HEK293 (cell line): ENCODE measurements at regions not wholly inside any gene's neighbourhood (a gene's known extent, or its start where the extent isn't known, plus 50 kb on each side); places are given as distances from the start of the nearest gene placed in this dataset.

Source experiments
- CTCF ChIA-PET: fragments of 350-600 bp; formaldehyde crosslinking; extraction: SDS; loops from one replicate; lab custom pipeline; 2021; ENCODE audit warnings: antibody characterized with exemption; lab: Yijun Ruan, JAX
- POLR2A ChIA-PET: fragments of 300-600 bp; formaldehyde crosslinking; extraction: SDS; loops from one replicate; lab custom pipeline; 2020; ENCODE audit warnings: antibody characterized with exemption, inconsistent platforms; lab: Yijun Ruan, JAX
- H3K27ac ChIP-seq: fragments of 200-500 bp; sonication (Bioruptor generic); 2 replicates; pipeline ENCODE4 v1.5.1; 2014; ENCODE audit warnings: low read depth, low read length, control low read depth, inconsistent platforms; ENCODE audit errors: extremely low read depth
- H3K36me3 ChIP-seq, 2 experiments: fragments of 200-500 bp in 1 of 2; sonication (Bioruptor generic) in 1 of 2; 1 replicate in 1 of 2; 2 replicates in 1 of 2; pipeline ENCODE4 v1.5.1; 2014 to 2017; ENCODE audit warnings: inconsistent platforms in 2 of 2, low read length in 2 of 2; ENCODE audit not compliant: control insufficient read depth in 2 of 2, insufficient read depth in 1 of 2
- H3K4me1 ChIP-seq: fragments of 200-500 bp; sonication (Bioruptor generic); 2 replicates; pipeline ENCODE4 v1.5.1; 2014; ENCODE audit warnings: mild to moderate bottlenecking, low read length, inconsistent platforms; ENCODE audit not compliant: control insufficient read depth, insufficient read depth
- H3K4me3 ChIP-seq: 2 replicates; pipeline ENCODE4 v1.5.1; 2011; ENCODE audit warnings: low read depth, mild to moderate bottlenecking, control low read depth, low read length, moderate library complexity
- H3K9me3 ChIP-seq: fragments of 200-500 bp; sonication (Bioruptor generic); 2 replicates; pipeline ENCODE4 v1.5.1; 2014; ENCODE audit warnings: low read depth, low read length, inconsistent platforms; ENCODE audit not compliant: control insufficient read depth, insufficient read depth
- HOXC10 ChIP-seq: sonication (generic); formaldehyde crosslinking; IDR thresholded peaks from 2 replicates; pipeline ENCODE4 v1.8.1; 2023; ENCODE audit warnings: mild to moderate bottlenecking, missing genetic modification reagents
- PRDM1 ChIP-seq: fragments of 450-650 bp; formaldehyde crosslinking; IDR thresholded peaks from 2 replicates; pipeline ENCODE4; 2016; ENCODE audit warnings: missing biosample characterization, missing genetic modification characterization
- WT1 ChIP-seq: fragments of 450-650 bp; formaldehyde crosslinking; IDR thresholded peaks from 2 replicates; pipeline ENCODE4 v1.5.1; 2016; ENCODE audit warnings: missing biosample characterization, missing genetic modification characterization
- YY1 ChIP-seq: fragments of 450-650 bp; formaldehyde crosslinking; IDR thresholded peaks from 2 replicates; pipeline ENCODE4 v1.5.1; 2018; ENCODE audit warnings: missing biosample characterization, missing genetic modification characterization
- ZEB2 ChIP-seq: fragments of 450-650 bp; formaldehyde crosslinking; IDR thresholded peaks from 2 replicates; pipeline ENCODE4 v1.5.1; 2016; ENCODE audit warnings: missing biosample characterization, missing genetic modification characterization
- ZFP3 ChIP-seq: fragments of 450-650 bp; formaldehyde crosslinking; IDR thresholded peaks from 2 replicates; pipeline ENCODE4 v1.5.1; 2016; ENCODE audit warnings: low read depth, missing biosample characterization, missing genetic modification characterization
- ZFP41 ChIP-seq: fragments of 450-650 bp; formaldehyde crosslinking; IDR thresholded peaks from 2 replicates; pipeline ENCODE4 v1.5.1; 2016; ENCODE audit warnings: missing biosample characterization, missing genetic modification characterization, borderline replicate concordance
- ZNF138 ChIP-seq: fragments of 450-650 bp; formaldehyde crosslinking; IDR thresholded peaks from 2 replicates; pipeline ENCODE4 v1.5.1; 2016; ENCODE audit warnings: missing biosample characterization, missing genetic modification characterization, borderline replicate concordance
- ZNF174 ChIP-seq: fragments of 450-650 bp; formaldehyde crosslinking; IDR thresholded peaks from 2 replicates; pipeline ENCODE4 v1.5.0; 2017; ENCODE audit warnings: missing biosample characterization, mild to moderate bottlenecking, missing genetic modification characterization
- ZNF19 ChIP-seq: fragments of 450-650 bp; formaldehyde crosslinking; IDR thresholded peaks from 2 replicates; pipeline ENCODE4; 2016; ENCODE audit warnings: missing biosample characterization, missing genetic modification characterization, low read depth
- ZNF223 ChIP-seq: fragments of 450-650 bp; formaldehyde crosslinking; IDR thresholded peaks from 2 replicates; pipeline ENCODE4 v1.5.1; 2016; ENCODE audit warnings: missing biosample characterization, missing genetic modification characterization
- ZNF248 ChIP-seq: fragments of 450-650 bp; formaldehyde crosslinking; IDR thresholded peaks from 2 replicates; pipeline ENCODE4 v1.5.1; 2017; ENCODE audit warnings: missing biosample characterization, missing genetic modification characterization
- ZNF366 ChIP-seq: fragments of 450-650 bp; formaldehyde crosslinking; conservative IDR thresholded peaks from 2 replicates; pipeline ENCODE4 v1.5.1; 2016; ENCODE audit warnings: missing biosample characterization, missing genetic modification characterization
- ZNF423 ChIP-seq: fragments of 450-650 bp; formaldehyde crosslinking; IDR thresholded peaks from 2 replicates; pipeline ENCODE4 v1.5.1; 2016; ENCODE audit warnings: missing biosample characterization, missing genetic modification characterization
- ZNF548 ChIP-seq: fragments of 450-650 bp; formaldehyde crosslinking; IDR thresholded peaks from 2 replicates; pipeline ENCODE4 v1.5.1; 2016; ENCODE audit warnings: missing biosample characterization, missing genetic modification characterization
- ZNF549 ChIP-seq: fragments of 450-650 bp; IDR thresholded peaks from 2 replicates; pipeline ENCODE4 v1.5.1; 2018; ENCODE audit warnings: missing biosample characterization, missing genetic modification characterization, mild to moderate bottlenecking, inconsistent platforms, moderate library complexity
- ZNF677 ChIP-seq: fragments of 450-650 bp; IDR thresholded peaks from 2 replicates; pipeline ENCODE4 v1.5.0; 2018; ENCODE audit warnings: missing biosample characterization, mild to moderate bottlenecking, missing genetic modification characterization, moderate library complexity
- ZNF777 ChIP-seq: fragments of 450-650 bp; formaldehyde crosslinking; IDR thresholded peaks from 2 replicates; pipeline ENCODE4 v1.5.1; 2017; ENCODE audit warnings: missing biosample characterization, missing genetic modification characterization, borderline replicate concordance
- ZNF830 ChIP-seq: fragments of 450-650 bp; IDR thresholded peaks from 2 replicates; pipeline ENCODE4 v1.5.0; 2018; ENCODE audit warnings: missing biosample characterization, missing genetic modification characterization, low read depth, mild to moderate bottlenecking, moderate library complexity
- TF ChIP-seq, protein P1 (sequence below): fragments of 450-650 bp; IDR thresholded peaks from 2 replicates; pipeline ENCODE4 v1.5.1; 2018; ENCODE audit warnings: missing biosample characterization, mild to moderate bottlenecking, missing genetic modification characterization
- TF ChIP-seq, protein P2 (sequence below): fragments of 450-650 bp; formaldehyde crosslinking; IDR thresholded peaks from 2 replicates; pipeline ENCODE4 v1.5.1; 2017; ENCODE audit warnings: missing biosample characterization, missing genetic modification characterization
- TF ChIP-seq, protein P3 (sequence below): fragments of 450-650 bp; formaldehyde crosslinking; IDR thresholded peaks from 2 replicates; pipeline ENCODE4 v1.5.1; 2016; ENCODE audit warnings: missing biosample characterization, missing genetic modification characterization
- TF ChIP-seq, protein P4 (sequence below): fragments of 450-650 bp; formaldehyde crosslinking; conservative IDR thresholded peaks from 2 replicates; pipeline ENCODE4 v1.5.1; 2016; ENCODE audit warnings: low read depth, missing biosample characterization, missing genetic modification characterization
- TF ChIP-seq, protein P5 (sequence below): fragments of 450-650 bp; formaldehyde crosslinking; IDR thresholded peaks from 2 replicates; pipeline ENCODE4 v1.5.1; 2016; ENCODE audit warnings: missing biosample characterization, missing genetic modification characterization
- TF ChIP-seq, protein P6 (sequence below): fragments of 450-650 bp; formaldehyde crosslinking; IDR thresholded peaks from 2 replicates; pipeline ENCODE4 v1.5.1; 2016; ENCODE audit warnings: missing biosample characterization, missing genetic modification characterization
- TF ChIP-seq, protein P7 (sequence below): fragments of 450-650 bp; formaldehyde crosslinking; IDR thresholded peaks from 2 replicates; pipeline ENCODE4 v1.5.1; 2016; ENCODE audit warnings: missing biosample characterization, missing genetic modification characterization

DNA sequence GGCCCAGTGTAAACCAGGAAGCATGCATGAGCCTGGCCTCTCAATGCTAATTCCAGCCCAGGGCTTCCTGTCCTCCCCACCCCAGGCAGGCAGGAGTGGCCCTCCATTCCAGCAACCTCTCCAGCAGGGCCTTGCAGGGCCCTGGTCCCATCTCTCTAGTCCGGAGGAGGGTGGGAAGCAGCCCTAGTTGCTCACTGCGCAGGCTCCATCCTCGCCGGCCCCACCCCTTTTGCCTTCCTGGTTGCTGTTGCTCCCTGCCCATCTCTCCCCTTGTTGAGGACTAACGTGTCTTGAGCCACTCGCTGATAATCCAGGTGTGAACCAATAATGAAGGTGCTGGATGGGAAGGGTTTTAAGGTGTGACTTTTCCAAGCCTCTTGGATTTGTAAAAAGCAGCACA, 161.2 kb upstream of the BCOR start (continued):
- TF ChIP-seq, protein P1, sequence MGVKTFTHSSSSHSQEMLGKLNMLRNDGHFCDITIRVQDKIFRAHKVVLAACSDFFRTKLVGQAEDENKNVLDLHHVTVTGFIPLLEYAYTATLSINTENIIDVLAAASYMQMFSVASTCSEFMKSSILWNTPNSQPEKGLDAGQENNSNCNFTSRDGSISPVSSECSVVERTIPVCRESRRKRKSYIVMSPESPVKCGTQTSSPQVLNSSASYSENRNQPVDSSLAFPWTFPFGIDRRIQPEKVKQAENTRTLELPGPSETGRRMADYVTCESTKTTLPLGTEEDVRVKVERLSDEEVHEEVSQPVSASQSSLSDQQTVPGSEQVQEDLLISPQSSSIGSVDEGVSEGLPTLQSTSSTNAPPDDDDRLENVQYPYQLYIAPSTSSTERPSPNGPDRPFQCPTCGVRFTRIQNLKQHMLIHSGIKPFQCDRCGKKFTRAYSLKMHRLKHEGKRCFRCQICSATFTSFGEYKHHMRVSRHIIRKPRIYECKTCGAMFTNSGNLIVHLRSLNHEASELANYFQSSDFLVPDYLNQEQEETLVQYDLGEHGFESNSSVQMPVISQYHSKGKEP (tag by site-specific recombination): no peak
- TF ChIP-seq, all 188 proteins: peak for 0

DNA sequence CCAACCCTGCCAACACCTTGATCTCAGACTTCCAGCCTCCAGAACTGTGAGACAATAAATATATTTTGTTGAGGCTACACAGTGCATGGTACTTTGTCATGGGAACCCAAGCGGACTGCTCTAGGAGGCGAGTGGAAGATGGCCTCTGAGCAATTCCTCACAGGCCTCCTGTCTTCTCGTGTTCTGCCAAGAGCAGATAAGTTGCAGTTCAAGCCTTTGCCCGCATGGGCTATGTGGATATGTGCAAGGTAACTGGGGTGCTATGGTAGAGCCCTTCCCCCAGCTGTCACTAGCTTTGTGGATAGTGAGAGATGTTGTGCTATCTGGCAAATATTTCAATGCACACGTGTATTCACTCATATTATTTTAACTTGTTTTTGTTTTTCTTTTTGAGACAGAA, 156.0 kb upstream of the BCOR start:
- Histone ChIP-seq H3K9me3 (no peaks in the 10 kb centered on the region), H3K4me1 (no peaks in the 10 kb centered on the region)

DNA sequence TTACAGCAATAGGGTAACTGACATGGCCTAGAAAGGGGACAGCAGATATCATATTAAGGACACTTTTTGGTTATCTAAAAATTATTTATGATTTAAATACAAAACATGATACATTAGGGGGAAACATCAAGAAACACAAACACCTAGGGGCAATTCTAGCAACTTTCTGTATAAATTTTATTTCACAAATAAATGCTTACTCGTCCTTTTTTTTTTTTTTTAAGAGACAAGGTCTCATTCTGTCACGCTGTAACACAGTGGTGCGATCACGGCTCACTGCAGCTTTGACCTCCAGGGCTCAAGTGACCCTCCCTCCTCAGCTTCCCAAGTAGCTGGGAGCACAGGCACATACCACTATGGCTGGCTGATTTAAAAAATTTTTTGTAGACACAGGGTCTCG, 151.8 kb upstream of the BCOR start:
- H3K27ac ChIP-seq: no peak overlapping the region
- H3K36me3 ChIP-seq: no peaks in the 10 kb centered on the region
- no peak overlapping the region for H3K4me3 ChIP-seq
- no peaks in the 10 kb centered on the region for H3K4me1 ChIP-seq
- TF ChIP-seq, protein P2, sequence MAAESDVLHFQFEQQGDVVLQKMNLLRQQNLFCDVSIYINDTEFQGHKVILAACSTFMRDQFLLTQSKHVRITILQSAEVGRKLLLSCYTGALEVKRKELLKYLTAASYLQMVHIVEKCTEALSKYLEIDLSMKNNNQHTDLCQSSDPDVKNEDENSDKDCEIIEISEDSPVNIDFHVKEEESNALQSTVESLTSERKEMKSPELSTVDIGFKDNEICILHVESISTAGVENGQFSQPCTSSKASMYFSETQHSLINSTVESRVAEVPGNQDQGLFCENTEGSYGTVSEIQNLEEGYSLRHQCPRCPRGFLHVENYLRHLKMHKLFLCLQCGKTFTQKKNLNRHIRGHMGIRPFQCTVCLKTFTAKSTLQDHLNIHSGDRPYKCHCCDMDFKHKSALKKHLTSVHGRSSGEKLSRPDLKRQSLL (tag by site-specific recombination): no peak
- TF ChIP-seq, protein P3, sequence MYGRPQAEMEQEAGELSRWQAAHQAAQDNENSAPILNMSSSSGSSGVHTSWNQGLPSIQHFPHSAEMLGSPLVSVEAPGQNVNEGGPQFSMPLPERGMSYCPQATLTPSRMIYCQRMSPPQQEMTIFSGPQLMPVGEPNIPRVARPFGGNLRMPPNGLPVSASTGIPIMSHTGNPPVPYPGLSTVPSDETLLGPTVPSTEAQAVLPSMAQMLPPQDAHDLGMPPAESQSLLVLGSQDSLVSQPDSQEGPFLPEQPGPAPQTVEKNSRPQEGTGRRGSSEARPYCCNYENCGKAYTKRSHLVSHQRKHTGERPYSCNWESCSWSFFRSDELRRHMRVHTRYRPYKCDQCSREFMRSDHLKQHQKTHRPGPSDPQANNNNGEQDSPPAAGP: no peak
- TF ChIP-seq WT1 (tag by site-specific recombination) (no peak), ZNF366 (tag by site-specific recombination) (no peak), ZFP41 (tag by site-specific recombination) (no peak), ZFP3 (tag by site-specific recombination) (no peak), ZNF248 (tag by site-specific recombination) (no peak), ZEB2 (tag by site-specific recombination) (no peak), ZNF830 (tag by site-specific recombination) (no peak)
- TF ChIP-seq, protein P4, sequence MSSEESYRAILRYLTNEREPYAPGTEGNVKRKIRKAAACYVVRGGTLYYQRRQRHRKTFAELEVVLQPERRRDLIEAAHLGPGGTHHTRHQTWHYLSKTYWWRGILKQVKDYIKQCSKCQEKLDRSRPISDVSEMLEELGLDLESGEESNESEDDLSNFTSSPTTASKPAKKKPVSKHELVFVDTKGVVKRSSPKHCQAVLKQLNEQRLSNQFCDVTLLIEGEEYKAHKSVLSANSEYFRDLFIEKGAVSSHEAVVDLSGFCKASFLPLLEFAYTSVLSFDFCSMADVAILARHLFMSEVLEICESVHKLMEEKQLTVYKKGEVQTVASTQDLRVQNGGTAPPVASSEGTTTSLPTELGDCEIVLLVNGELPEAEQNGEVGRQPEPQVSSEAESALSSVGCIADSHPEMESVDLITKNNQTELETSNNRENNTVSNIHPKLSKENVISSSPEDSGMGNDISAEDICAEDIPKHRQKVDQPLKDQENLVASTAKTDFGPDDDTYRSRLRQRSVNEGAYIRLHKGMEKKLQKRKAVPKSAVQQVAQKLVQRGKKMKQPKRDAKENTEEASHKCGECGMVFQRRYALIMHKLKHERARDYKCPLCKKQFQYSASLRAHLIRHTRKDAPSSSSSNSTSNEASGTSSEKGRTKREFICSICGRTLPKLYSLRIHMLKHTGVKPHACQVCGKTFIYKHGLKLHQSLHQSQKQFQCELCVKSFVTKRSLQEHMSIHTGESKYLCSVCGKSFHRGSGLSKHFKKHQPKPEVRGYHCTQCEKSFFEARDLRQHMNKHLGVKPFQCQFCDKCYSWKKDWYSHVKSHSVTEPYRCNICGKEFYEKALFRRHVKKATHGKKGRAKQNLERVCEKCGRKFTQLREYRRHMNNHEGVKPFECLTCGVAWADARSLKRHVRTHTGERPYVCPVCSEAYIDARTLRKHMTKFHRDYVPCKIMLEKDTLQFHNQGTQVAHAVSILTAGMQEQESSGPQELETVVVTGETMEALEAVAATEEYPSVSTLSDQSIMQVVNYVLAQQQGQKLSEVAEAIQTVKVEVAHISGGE (tag by site-specific recombination): no peak
- TF ChIP-seq, protein P5, sequence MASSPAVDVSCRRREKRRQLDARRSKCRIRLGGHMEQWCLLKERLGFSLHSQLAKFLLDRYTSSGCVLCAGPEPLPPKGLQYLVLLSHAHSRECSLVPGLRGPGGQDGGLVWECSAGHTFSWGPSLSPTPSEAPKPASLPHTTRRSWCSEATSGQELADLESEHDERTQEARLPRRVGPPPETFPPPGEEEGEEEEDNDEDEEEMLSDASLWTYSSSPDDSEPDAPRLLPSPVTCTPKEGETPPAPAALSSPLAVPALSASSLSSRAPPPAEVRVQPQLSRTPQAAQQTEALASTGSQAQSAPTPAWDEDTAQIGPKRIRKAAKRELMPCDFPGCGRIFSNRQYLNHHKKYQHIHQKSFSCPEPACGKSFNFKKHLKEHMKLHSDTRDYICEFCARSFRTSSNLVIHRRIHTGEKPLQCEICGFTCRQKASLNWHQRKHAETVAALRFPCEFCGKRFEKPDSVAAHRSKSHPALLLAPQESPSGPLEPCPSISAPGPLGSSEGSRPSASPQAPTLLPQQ (tag by site-specific recombination): no peak
- TF ChIP-seq, protein P6, sequence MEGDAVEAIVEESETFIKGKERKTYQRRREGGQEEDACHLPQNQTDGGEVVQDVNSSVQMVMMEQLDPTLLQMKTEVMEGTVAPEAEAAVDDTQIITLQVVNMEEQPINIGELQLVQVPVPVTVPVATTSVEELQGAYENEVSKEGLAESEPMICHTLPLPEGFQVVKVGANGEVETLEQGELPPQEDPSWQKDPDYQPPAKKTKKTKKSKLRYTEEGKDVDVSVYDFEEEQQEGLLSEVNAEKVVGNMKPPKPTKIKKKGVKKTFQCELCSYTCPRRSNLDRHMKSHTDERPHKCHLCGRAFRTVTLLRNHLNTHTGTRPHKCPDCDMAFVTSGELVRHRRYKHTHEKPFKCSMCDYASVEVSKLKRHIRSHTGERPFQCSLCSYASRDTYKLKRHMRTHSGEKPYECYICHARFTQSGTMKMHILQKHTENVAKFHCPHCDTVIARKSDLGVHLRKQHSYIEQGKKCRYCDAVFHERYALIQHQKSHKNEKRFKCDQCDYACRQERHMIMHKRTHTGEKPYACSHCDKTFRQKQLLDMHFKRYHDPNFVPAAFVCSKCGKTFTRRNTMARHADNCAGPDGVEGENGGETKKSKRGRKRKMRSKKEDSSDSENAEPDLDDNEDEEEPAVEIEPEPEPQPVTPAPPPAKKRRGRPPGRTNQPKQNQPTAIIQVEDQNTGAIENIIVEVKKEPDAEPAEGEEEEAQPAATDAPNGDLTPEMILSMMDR (tag by site-specific recombination): no peak
- TF ChIP-seq, protein P7, sequence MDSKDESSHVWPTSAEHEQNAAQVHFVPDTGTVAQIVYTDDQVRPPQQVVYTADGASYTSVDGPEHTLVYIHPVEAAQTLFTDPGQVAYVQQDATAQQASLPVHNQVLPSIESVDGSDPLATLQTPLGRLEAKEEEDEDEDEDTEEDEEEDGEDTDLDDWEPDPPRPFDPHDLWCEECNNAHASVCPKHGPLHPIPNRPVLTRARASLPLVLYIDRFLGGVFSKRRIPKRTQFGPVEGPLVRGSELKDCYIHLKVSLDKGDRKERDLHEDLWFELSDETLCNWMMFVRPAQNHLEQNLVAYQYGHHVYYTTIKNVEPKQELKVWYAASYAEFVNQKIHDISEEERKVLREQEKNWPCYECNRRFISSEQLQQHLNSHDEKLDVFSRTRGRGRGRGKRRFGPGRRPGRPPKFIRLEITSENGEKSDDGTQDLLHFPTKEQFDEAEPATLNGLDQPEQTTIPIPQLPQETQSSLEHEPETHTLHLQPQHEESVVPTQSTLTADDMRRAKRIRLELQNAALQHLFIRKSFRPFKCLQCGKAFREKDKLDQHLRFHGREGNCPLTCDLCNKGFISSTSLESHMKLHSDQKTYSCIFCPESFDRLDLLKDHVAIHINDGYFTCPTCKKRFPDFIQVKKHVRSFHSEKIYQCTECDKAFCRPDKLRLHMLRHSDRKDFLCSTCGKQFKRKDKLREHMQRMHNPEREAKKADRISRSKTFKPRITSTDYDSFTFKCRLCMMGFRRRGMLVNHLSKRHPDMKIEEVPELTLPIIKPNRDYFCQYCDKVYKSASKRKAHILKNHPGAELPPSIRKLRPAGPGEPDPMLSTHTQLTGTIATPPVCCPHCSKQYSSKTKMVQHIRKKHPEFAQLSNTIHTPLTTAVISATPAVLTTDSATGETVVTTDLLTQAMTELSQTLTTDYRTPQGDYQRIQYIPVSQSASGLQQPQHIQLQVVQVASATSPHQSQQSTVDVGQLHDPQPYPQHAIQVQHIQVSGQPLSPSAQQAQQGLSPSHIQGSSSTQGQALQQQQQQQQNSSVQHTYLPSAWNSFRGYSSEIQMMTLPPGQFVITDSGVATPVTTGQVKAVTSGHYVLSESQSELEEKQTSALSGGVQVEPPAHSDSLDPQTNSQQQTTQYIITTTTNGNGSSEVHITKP: no peak
- no peaks in the 10 kb centered on the region for H3K9me3 ChIP-seq
- CTCF ChIA-PET: interaction anchor here (0.7 kb wide), 1 partner anchor 833 kb away, joined by 3 read pairs; no protein-coding TSS in a partner anchor
- POLR2A ChIA-PET: no interaction called here

More for the DNA sequence above, 156.0 kb upstream of the BCOR start:
- TF ChIP-seq ZNF223 (tag by site-specific recombination): no peak
- no peak for TF ChIP-seq ZNF423 (tag by site-specific recombination)
- no peak for TF ChIP-seq ZNF138 (tag by site-specific recombination)
- no peak for TF ChIP-seq ZNF677 (tag by site-specific recombination)
- TF ChIP-seq PRDM1 (tag by site-specific recombination): no peak
- no peak for TF ChIP-seq ZNF174 (tag by site-specific recombination)
- TF ChIP-seq YY1 (tag by site-specific recombination): no peak
- no peak for TF ChIP-seq ZNF548
- no peak for TF ChIP-seq ZNF777
- TF ChIP-seq ZNF19: no peak
- no peak for TF ChIP-seq ZNF549 (tag by site-specific recombination)
- TF ChIP-seq HOXC10 (CRISPR knock-in tag): no peak
- ChIA-PET CTCF (no interaction called here), POLR2A (no interaction called here)
- no peak overlapping the region for H3K4me3 ChIP-seq
- H3K27ac ChIP-seq: no peak overlapping the region
- H3K36me3 ChIP-seq: no peaks in the 10 kb centered on the region
